ENCODE measurements at regions not wholly inside any gene's neighbourhood (a gene's known extent, or its start where the extent isn't known, plus 50 kb on each side); places are given as distances from the start of the nearest gene placed in this dataset.

- no peak for TF ChIP-seq POLR2A (IDR thresholded peaks at IDR 0.05; ENCODE audit: low read depth, low read length)
- TF ChIP-seq TAF1 (IDR thresholded peaks at IDR 0.05; ENCODE audit: low read depth, low read length) = no peak
- TF ChIP-seq POLR2AphosphoS5 (IDR thresholded peaks at IDR 0.05; ENCODE audit: low read depth, low read length) = no peak
- TF ChIP-seq PAX5 (IDR thresholded peaks at IDR 0.05; ENCODE audit: insufficient read depth, low read length, severe bottlenecking) = no peak
- TF ChIP-seq SPI1 (IDR thresholded peaks at IDR 0.05; ENCODE audit: low read depth, low read length) = no peak
- TF ChIP-seq POU2F2 (IDR thresholded peaks at IDR 0.05; ENCODE audit: low read depth, low read length) = no peak
Observed at GRCh38 chr13:44171861-44172260, 201.8 kb upstream of the SERP2 start.
